Mucosa of descending colon (tissue), 3 donors: ENCODE measurements at regions not wholly inside any gene's neighbourhood (a gene's known extent, or its start where the extent isn't known, plus 50 kb on each side); places are given as distances from the start of the nearest gene placed in this dataset.

Experiments
- ATAC-seq: fragments of 200-7000 bp; cut with Tn5 transposase; one replicate; pipeline ENCODE4 v1.9.1; 2020; ENCODE audit warnings: mild to moderate bottlenecking, moderate library complexity
- DNase-seq, 3 donors: peaks; one replicate each; pipeline ENCODE4 v3.0.0-alpha.2; 2020
- H3K36me3 ChIP-seq: fragments of 200-600 bp; one replicate; pipeline ENCODE4 v1.8.0; 2021; ENCODE audit warnings: low read depth, mild to moderate bottlenecking
- H3K4me1 ChIP-seq: fragments of 200-600 bp; one replicate; pipeline ENCODE4 v1.8.0; 2021; ENCODE audit warnings: low read depth, mild to moderate bottlenecking
- H3K4me3 ChIP-seq: fragments of 200-600 bp; one replicate; pipeline ENCODE4 v1.8.0; 2021; ENCODE audit warnings: mild to moderate bottlenecking
- H3K9me3 ChIP-seq: fragments of 200-600 bp; one replicate; pipeline ENCODE4 v1.8.0; 2021; ENCODE audit warnings: mild to moderate bottlenecking
- intact Hi-C, 2 donors: fragments of 100-400 bp; cut with DNase I in 1 of 2; cut with micrococcal nuclease in 1 of 2; formaldehyde crosslinking; loops; one replicate each; pipeline versions ENCODE4 v1.11.0 to v1.11.1; 2022; cut with DNase I, micrococcal nuclease
- TF ChIP-seq, protein P1 (sequence below): fragments of 200-600 bp; IDR thresholded peaks from one replicate; pipeline ENCODE4 v1.8.0; 2022; ENCODE audit warnings: antibody characterized with exemption, mild to moderate bottlenecking
- donor health status: DM: no; HTN: no; CAD: no; lungs with moderate emphysema.
- donor health status: DM: no; HTN: no; CAD: no.
- donor health status: DM: no; HTN: yes; CAD: no.

DNA sequence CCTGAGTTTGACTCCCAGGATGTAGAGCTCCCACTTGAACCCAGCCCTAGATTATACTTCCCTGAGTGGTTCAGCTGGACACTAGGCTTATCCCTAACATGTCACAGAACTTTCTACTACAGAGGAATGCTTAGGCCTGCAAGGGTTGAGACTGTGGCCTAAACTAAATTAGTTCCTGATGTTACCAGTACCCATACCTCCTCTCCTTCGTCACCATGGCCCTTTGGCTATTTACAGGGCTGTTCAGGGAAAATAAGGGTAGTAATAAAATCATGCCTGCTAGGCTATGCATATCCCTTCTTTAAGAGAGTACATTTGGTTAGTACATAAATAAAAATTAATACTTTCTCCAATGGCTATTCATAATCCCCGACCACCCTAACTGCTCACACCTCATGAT, 356.4 kb upstream of the RASGRP1 start:
- no peaks in the 10 kb centered on the region for H3K4me1 ChIP-seq
- TF ChIP-seq, protein P1, sequence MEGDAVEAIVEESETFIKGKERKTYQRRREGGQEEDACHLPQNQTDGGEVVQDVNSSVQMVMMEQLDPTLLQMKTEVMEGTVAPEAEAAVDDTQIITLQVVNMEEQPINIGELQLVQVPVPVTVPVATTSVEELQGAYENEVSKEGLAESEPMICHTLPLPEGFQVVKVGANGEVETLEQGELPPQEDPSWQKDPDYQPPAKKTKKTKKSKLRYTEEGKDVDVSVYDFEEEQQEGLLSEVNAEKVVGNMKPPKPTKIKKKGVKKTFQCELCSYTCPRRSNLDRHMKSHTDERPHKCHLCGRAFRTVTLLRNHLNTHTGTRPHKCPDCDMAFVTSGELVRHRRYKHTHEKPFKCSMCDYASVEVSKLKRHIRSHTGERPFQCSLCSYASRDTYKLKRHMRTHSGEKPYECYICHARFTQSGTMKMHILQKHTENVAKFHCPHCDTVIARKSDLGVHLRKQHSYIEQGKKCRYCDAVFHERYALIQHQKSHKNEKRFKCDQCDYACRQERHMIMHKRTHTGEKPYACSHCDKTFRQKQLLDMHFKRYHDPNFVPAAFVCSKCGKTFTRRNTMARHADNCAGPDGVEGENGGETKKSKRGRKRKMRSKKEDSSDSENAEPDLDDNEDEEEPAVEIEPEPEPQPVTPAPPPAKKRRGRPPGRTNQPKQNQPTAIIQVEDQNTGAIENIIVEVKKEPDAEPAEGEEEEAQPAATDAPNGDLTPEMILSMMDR: no peak
- no peak overlapping the region for H3K4me3 ChIP-seq
- no peaks in the 10 kb centered on the region for H3K9me3 ChIP-seq
- no peaks in the 10 kb centered on the region for H3K36me3 ChIP-seq
- intact Hi-C loops: no loop called here
- DNase-seq (no peak), ATAC-seq (no peak)

DNA sequence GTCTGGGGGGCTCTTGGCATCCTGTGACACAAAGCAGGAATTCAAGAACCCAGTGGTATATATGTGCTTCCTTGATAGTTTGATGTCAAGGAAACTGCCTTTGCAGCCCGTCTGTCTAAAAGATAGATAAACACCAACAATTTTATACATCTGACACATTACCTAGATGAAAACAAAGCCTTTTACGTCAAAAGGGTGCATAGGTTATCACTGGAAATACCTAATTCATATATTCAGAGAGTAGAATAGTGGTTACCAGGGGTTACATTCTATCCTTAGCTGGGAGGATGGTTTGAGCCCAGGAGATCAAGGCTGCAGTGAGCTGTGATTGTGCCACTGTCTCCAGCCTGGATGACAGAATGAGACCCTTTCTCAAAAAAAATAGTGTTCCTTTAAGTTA, 356.9 kb upstream of the RASGRP1 start:
- TF ChIP-seq, protein P1: no peak
- H3K4me3 ChIP-seq: no peak overlapping the region
- no peaks in the 10 kb centered on the region for H3K9me3 ChIP-seq
- H3K36me3 ChIP-seq: no peaks in the 10 kb centered on the region
- intact Hi-C loops: no loop called here
- no peak for DNase-seq
- ATAC-seq: no peak
- H3K4me1 ChIP-seq: no peaks in the 10 kb centered on the region

DNA sequence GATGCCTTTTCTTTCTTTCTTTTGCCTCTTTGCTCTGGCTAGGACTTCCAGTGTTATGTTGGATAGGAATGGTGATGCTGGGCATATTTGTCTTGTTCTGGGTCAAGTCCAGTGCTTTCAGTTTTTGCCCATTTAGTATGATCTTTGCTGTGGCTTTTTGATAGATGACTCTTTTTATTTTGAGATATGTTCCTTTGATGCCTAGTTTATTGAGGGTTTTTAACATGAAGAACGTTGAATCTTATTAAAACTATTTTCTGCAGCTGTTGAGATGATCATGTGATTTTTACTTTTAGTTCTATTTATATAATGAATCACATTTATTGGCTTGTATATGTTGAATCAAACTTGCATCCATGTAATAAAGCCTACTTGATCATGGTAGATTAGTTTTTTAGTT, 363.8 kb upstream of the RASGRP1 start:
- Histone ChIP-seq H3K4me3 (no peak overlapping the region), H3K4me1 (no peaks in the 10 kb centered on the region), H3K36me3 (no peaks in the 10 kb centered on the region), H3K9me3 (no peaks in the 10 kb centered on the region)
- no peak for ATAC-seq
- no peak for DNase-seq
- TF ChIP-seq, protein P1: no peak
- intact Hi-C loops: no loop called here

DNA sequence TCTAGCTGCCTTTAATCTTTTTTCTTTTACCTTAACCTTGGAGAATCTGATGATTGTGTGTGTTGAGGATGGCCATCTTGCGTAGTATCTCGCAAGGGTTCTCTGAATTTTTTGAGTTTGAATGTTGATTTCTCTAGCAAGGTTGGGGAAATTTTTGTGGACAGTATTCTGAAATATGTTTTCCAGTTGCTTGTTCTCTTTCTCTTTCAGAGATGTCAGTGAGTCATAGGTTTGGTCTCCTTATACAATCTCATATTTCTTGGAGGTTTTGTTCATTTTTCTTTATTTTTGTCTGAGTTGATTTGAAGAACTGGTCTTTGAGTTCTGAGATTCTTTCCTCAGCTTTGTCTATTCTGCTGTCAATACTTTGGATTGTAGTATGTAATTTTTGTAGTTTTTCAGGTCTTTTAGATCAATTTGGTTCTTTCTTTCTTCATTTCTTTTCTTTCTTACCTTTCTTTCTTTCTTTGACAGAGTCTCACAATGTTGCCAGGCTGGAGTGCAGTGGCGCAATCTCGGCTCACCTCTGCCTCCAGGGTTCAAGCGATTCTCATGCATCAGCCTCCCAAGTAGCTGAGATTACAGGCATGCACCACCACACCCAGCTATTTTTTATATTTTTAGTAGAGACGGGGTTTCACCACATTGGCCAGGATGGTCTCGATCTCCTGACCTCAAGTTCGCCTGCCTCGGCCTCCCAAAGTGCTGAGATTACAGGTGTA, 366.4 kb upstream of the RASGRP1 start:
- intact Hi-C loops: no loop called here
- no peak for ATAC-seq
- TF ChIP-seq, protein P1: no peak

DNA sequence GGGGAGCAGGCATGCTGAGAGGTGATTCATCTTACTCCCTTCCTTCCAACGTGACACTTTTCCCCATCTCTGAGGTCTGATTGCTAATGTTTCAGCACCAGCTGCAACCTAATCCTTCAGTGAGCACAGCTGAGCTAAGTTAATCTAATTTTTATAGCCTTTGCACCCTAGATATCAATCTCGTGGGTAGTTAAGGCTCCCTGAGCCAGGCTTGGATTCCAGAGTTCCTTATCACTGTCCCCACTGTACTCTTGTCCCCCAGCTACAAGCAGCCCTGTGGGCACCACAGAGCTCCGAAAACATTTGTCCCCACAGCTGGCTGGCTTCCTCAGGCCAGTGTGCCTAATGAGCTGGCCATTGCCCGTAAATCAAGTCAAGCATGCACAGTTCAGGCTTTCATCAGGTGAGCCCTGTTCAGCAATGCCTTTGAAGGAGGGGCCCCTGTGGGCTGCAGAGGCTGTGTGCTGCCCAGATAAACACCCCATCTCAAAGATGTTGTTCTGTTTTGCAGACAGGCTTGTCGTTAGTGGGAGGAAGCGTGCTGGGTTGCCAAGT, 376.9 kb upstream of the RASGRP1 start:
- no peaks in the 10 kb centered on the region for H3K4me1 ChIP-seq
- DNase-seq: no peak
- TF ChIP-seq, protein P1: no peak
- no peaks in the 10 kb centered on the region for H3K36me3 ChIP-seq
- no peak overlapping the region for H3K4me3 ChIP-seq
- no peak for ATAC-seq
- H3K9me3 ChIP-seq: no peaks in the 10 kb centered on the region
- intact Hi-C loops: no loop called here

More for the DNA sequence above, 366.4 kb upstream of the RASGRP1 start:
- Histone ChIP-seq H3K36me3 (no peaks in the 10 kb centered on the region), H3K9me3 (no peaks in the 10 kb centered on the region), H3K4me1 (no peaks in the 10 kb centered on the region), H3K4me3 (no peak overlapping the region)
- DNase-seq: no peak
